ENCODE measurements at regions not wholly inside any gene's neighbourhood (a gene's known extent, or its start where the extent isn't known, plus 50 kb on each side); places are given as distances from the start of the nearest gene placed in this dataset.

DNA sequence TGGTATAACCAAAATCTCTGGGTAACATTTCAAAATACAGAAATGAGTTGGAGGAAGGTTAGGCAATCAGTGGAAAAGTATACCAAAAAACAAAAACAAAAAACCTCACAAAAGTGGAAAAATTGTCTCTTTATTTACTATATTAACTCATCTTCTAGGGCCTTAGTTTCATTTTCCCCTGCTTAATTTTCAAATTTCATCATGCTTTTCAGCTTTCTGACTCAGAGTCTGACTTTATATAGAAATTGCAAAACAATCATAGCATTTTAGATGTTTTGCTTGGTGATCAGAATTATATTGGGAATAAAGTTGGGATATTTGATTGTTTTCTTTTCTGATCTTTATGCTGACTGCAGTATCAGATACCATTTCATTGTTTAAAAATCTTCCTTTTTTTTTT is 257.0 kb upstream of the PRR16 start:
- no peak for DNase-seq (ENCODE audit: low read depth in 4 of 4, low spot score in 3 of 4)

DNA sequence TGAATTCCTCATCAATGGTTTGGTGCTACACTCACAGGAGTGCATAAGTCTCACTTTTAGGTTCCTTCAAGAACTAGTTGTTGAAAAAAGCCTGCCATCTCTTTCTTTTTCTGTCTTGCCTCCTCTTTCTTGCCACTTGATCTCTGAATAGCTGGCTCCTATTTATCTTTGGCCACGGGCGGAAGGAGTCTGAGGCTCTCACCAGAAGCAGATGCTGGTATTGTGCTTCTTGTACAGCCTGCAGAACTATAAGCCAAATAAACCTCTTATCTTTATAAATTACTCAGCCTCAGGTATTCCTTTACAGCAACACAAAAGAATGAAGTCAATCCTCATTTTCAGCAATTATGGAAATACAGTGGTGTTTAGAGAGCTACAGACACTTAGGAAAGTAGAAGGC is 247.1 kb upstream of the PRR16 start:
- DNase-seq (ENCODE audit: low read depth in 4 of 4, low spot score in 3 of 4) = no peak

DNA sequence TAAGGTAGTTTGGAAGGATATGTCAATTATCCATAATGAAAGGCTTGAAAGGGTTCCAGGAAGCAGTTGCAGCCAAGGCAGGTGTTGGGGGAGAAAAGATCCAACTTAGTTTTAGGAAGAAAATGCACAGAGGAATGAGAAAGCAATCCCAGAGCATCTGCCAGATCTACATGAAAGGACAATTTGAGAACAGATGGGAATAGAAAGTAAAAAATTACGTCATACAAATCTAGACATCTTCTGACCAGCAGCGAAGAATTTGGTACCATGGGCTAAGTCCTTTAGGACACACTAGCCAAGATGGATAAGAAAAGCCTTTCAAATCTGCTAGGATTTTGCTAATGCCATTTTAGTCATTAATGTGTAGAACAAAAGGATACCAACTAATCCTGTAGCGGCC is 244.1 kb upstream of the PRR16 start:
- DNase-seq (ENCODE audit: low read depth in 4 of 4, low spot score in 3 of 4) = no peak

DNA sequence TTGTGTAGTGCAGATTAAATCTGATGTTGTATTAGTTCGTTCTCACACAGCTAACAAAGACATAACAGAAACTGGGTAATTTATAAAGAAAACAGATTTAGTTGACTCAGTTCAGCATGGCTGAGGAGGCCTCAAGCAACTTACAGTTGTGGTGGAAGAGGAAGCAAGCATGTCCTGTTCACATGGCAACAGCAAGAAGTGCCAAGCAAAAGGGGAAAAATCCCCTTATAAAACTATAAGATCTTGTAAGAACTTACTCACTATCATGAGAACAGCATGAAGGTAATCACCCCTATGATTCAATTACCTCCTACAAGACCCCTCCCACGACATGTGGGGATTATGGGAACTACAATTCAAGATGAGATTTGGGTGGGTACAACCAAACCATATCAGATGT is 238.6 kb upstream of the PRR16 start:
- DNase-seq (ENCODE audit: low read depth in 4 of 4, low spot score in 3 of 4) = no peak

DNA sequence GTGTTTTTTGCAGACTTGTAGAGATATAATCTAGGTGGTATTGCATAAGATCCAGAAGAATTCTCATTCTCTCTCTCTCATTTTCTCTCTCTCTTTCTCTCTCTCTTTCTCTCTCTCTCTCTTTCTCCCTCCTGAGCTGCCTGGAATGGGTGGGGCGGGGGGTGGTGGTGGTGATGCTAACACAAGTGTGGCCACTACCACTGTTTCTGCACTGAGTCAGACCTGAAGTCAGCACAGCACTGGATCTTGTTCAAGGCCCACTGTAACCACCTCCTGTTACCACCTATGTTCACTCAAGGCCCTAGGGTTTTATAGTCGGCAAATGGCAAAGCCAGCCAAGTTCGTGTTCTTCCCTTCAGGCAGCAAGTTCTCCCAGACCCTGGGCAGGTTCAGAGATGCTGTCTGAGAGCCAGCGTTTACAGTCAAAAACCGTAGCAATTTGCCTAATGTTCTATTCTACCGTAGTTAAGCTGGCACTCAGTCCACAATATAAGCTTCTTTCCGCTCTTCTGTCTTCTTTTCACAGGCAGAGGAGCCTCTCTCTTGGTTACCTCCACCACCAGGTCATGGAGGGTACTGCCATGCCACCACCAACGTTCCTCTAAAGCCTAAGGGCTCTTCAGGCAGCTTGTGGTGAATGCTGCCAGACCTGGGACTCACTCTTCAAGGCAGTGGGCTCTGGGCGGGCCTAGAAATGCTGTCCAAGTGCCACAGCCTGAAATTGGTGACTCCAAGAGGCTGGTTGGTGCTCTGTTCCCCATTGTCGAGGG is 235.7 kb upstream of the PRR16 start:
- no peak for DNase-seq (ENCODE audit: low read depth in 4 of 4, low spot score in 3 of 4)

DNA sequence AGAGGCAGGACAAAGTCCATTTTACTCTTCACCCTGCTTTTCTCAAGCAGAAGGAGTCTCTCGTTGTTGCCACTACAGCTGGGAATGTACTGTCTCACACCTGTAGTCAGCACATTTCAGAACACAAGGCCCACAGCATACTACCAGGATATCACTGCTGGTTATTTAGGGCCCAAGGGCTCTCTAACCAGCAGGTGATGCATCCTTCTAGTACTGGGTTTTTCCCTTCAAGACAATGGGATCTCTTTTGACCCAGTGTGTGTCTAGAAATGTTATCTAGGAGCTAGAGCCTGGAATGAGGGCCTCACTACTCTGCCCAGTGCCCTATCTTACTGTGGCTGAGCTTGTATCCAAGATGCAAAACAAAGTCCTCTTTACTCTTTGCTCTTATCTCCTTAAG is 235.1 kb upstream of the PRR16 start:
- no peak for DNase-seq (ENCODE audit: low read depth in 4 of 4, low spot score in 3 of 4)

DNA sequence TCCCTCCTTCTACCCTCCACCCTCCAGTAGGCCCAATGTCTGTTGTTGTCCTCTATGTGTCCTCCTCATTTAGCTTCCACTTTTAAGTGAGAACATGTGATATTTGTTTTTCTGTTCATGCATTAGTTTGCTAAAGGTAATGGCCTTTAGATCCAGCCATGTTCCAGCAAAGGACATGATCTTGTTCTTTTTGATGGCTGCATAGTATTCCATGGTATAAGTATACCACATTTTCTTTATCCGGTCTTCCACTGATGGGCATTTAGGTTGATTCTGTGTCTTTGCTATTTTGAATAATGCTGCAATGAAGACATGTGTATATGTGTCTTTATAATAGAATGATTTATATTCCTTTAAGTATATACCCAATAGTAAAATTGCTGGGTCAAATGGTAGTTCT is 232.5 kb upstream of the PRR16 start:
- DNase-seq (ENCODE audit: low read depth in 4 of 4, low spot score in 3 of 4) = no peak

DNA sequence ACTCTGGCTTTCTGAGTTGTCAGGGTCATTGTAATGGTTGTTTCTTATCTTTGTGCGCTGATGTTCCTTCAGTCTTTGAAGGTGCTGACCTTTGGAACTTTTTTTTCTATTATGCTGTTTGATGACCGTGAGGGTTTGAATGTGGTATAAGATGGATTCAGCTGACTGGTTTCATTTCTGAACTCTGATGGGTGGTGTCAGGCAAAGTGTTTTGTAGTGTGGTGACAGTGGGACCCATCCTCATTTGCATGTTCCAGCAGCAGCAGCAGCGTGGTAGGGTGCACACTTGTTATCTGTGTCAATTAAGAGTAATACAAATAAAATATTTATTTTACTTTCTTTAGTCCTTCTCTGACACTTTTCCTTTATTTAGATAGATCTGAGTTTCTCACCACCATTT is 227.7 kb upstream of the PRR16 start:
- DNase-seq (ENCODE audit: low read depth in 4 of 4, low spot score in 3 of 4) = no peak

DNA sequence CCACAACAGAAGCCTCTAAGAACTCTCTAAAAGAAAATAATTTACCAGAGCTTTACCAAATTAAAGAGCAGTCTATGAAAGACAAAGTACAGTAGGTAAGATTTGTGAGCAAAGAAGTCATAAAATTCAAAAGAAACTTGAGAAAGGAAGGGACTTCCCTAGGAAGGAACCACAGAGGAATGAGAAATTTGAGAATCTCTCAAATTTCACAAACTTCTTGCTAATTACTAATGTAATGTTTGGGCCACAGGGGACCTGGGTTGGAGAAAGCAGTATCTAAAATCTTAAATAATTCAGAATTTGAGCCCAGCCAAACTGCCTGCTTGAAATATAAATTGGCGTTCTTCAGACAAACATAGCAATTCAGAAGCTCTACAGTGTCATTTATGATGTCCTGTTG is 225.0 kb upstream of the PRR16 start:
- DNase-seq (ENCODE audit: low read depth in 4 of 4, low spot score in 3 of 4) = no peak

DNA sequence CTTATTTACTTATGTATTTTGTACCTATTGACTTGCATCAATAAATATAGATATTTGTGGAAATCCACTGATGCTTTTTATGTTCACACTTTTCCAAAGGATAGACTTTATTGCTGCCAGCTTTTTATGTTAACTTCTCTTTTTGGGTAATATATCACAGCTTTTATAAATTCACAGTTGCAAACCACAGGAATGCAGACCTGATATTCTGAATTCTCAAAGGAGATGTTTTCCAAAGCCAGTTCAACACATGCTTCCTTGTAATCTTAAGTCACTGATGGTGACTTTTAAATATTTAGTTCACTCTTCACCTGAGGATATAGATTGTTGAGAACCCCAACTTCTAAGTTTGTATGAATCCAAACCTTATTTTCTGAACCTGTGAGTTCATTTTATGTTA is 223.4 kb upstream of the PRR16 start:
- no peak for DNase-seq (ENCODE audit: low read depth in 4 of 4, low spot score in 3 of 4)

DNA sequence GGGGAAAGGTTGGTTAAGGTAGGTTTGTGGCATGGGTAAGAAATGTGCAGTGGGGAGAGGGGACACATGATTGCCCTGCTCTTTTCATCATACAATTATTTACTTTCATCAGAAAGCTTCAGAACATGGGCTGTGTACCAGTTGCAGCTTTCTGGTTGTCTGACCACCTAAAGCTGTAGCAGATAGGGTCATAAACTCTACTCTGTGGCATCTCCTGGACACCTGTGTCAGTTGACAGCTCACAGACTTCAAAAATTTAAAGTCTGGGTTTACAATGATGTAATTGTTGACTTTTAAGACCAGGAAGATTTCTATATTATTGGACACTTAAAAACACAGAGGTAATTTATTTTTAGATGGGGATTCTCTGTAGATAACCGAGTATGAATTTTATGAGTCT is 222.7 kb upstream of the PRR16 start:
- DNase-seq (ENCODE audit: low read depth in 4 of 4, low spot score in 3 of 4) = no peak

DNA sequence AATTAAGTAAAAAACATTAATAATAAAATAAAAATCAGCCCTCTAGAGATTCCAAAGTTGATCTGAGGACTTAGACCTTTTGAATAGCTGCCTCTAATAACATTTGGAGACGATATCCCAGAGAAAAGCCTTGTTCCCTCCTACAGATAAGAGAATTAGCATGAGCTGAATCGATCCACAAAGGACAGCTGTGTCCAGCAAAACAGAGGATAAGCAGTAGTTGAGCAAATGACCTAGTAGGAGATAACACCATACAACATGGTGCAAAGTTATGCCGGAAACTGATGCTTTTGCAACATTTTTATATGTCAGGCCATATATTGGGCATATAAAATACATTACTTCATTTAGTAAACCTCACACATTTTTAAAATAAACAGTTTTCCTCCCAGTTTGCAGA is 212.2 kb upstream of the PRR16 start:
- DNase-seq (ENCODE audit: low read depth in 4 of 4, low spot score in 3 of 4) = no peak

DNA sequence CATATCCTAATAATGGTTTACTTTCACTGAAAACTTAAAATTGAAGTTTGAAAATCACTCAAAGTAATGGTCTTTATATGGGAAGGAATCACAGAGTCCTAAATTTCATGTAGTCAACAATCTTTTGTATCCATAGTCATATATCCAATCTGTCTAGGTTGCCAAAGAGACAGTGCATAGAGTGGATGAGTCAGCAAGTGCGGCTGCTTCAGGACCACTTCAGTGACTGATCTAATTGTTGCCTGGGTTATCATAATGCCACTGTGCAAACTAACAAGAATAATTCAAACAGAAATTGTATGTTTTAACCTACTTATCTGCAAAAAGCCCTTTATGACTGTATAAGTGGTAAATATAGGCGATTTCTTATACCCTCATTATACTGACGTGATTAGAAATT is 211.3 kb upstream of the PRR16 start:
- no peak for DNase-seq (ENCODE audit: low read depth in 4 of 4, low spot score in 3 of 4)

DNA sequence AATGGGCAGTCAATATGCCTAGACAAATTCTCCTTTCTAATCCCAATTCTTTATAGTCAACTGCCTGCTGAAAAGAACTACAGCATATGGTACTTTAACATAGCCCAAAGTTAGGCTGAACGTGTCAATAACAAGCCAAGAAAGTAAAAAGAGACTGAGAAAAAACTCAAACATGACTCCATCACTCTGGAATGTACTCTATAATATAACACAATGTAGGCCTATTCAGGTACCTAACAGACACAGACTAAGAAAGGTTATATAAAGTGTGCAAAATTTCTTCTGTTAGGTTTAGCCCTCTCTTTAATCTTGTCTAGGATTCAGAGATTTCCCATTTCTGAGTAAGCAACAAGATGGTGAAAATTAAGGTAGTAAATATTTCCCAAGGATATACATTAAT is 209.7 kb upstream of the PRR16 start:
- no peak for DNase-seq (ENCODE audit: low read depth in 4 of 4, low spot score in 3 of 4)

DNA sequence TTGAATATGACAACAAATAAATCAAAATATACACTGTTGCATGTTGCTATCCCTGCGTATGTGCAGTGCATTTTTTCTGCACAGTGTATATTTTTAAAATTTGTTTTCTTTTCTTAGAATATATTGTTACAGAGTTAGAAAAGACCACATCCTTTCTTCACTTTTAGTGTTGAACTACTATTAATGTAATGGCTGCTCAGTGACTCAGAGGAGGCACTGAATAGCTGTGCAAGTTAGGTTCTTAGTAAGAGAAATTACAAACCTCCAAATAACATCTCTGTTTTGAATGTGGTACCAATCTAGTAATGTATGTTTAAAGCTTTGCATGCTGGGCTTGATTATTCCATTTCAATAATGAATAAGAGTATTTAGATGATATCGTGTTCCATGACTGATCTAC is 208.9 kb upstream of the PRR16 start:
- DNase-seq (ENCODE audit: low read depth in 4 of 4, low spot score in 3 of 4) = no peak

DNA sequence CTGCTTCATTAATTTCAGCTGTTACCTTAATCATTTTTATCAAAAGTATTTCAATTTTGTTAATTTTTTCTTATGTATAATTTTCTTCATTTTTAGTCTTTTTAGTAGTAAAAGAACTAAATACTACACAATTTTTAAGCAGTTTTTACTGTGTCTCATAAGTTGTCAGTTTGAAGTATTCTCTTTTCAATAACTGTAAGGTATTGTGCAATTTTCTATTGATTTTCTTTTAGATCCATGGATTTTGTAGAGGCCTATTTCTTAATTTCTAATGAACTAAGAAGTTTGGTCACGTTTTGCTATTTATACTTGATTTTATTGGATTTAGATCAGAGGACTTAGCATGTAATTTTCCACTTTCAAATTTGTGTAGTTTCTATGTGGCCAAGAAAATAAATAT is 207.7 kb upstream of the PRR16 start:
- no peak for DNase-seq (ENCODE audit: low read depth in 4 of 4, low spot score in 3 of 4)

DNA sequence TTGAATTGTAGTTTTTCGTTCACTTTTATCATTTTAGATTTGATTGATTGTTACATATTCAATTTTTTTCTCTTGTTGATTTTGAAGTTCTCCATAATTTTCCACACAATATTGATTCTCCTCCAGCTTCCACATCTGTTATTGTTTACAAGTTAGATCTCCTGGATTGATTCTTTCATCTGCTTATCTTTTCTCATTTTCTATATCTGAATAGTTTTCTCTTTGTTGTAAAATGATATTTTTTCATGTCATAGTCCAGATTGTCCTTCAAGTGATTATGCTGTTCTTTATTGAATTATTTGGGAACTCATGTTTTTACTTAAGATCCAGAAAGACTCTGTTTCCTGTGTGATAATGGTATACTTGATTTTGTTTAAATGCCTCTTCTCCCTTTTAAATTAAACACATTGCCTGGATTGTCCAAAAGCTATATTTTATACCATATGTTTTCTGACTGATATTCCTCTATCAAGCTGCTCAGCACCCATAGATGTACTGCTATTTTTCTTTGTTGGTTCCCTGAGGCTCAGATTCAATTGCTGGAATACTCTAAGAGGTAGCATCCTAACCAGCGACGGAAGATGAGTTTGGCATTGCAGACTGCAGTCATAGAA is 206.6 kb upstream of the PRR16 start:
- no peak for DNase-seq (ENCODE audit: low read depth in 4 of 4, low spot score in 3 of 4)

DNA sequence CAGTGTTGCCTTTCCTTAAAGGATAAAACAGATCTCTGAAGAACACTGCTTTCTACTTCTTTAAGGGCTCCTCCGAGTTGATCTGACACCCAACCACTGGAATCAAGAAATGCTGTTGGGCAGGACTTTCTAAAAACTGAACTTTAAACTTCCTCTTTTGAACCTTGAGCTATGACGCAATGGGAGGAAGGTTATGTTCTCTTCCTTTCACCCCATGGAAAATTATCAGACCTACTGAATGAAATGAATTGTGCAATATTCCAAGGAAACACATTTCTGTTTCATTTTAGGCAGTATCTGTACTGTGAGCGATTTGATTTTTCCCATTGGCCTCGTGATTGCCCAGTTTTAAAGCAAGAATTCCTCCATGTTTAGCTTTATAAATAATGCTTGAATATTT is 206.0 kb upstream of the PRR16 start:
- DNase-seq (ENCODE audit: low read depth in 4 of 4, low spot score in 3 of 4) = no peak

DNA sequence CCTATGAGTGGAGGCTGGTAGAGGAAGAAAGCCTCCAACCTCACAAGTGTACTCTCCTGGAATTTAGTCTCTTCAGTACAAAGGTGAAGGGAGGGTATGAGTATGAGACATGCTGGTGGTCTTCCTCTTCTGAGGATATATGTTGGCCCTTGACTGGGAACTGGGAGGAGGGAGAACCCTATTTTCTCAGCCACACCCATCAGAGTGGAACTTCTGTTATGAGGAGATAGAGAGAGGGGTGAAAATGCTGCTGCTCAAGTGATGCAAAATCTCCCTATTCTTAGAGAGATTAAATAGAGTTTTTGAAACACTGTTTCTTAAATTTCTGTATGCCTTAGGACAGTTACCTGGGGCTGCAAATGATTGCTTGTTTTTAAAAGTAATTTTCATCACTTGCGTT is 203.4 kb upstream of the PRR16 start:
- no peak for DNase-seq (ENCODE audit: low read depth in 4 of 4, low spot score in 3 of 4)

DNA sequence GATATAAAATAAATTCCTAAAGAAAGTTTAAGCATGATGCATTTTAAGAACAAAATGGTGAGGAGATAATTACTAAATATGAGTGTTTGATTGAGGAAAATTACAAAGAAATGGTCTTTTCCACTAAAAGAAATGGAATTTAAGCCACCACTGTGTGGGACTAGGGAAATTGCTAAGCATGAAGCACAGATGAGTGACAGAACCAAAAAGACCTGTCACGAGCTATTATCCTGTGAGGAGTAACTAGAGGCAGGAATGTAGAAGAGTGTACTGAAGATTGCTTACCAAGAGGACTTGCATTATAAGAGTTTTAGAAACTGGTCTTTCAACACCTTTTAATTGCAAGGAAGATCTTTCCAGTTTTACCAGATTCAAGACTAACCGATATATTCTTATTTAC is 193.6 kb upstream of the PRR16 start:
- no peak for DNase-seq (ENCODE audit: low read depth in 4 of 4, low spot score in 3 of 4)

DNA sequence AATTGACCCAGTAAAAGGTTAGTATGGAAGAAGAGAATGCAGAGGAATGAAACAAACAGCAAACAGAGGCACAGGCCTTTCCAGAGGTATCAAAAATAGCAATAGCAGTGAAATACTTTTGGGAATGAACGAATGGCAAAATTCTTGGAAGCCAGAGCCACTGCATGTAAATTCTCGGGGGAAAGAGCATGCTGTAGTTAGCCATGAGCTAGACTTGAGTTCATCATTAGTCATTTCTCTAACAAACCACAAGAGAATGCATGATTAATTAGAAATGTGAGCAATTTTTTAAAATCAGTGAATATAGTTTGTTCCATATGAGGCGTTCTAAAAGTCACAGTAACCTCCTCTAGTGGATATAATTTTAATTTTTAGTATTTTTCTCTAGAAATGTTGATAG is 170.3 kb upstream of the PRR16 start:
- no peak for DNase-seq (ENCODE audit: low read depth in 4 of 4, low spot score in 3 of 4)

DNA sequence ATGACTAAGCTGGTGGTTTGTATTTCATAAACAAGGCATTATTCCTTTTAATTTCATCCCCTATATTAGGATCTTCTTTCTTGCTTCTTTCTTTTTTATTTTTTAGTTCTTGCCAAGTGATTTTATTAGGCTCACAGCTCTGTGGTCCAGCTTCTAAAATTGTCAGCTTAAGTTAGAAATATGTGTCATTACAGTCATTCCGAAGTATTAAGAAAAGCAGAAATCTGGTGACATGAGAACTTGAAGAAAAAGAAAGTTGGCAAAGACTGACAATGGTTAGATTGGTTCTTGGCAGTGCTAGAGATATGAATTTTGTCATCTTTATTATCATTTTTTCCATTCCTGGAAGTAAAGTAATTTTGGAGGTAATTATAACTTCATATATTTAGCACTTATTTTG is 166.5 kb upstream of the PRR16 start:
- DNase-seq (ENCODE audit: low read depth in 4 of 4, low spot score in 3 of 4) = no peak

DNA sequence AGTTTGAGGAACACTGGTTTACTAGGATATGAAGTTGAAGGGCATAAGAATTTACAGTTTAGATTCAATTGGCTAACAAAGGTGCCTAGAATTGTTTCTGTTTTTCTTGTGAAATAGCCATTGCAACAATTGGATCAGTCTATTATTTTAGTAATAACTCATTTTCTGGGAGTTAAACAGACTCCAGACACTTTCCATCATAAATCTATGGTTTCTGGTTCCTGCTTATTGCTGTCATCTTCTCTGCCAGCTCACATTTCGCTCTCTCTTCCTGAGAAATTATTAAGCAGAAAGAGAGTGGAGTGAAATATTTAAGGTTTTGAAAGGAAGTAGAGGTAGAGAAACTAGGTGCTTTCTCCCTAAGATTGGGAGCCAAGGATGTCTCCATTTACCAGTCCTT is 165.1 kb upstream of the PRR16 start:
- no peak for DNase-seq (ENCODE audit: low read depth in 4 of 4, low spot score in 3 of 4)

Data from left renal pelvis (tissue), 4 donors.